Mesothelial cell of epicardium (in vitro differentiated cells): ENCODE measurements at regions not wholly inside any gene's neighbourhood (a gene's known extent, or its start where the extent isn't known, plus 50 kb on each side); places are given as distances from the start of the nearest gene placed in this dataset.

Experiments
- DNase-seq, 2 experiments: peaks; one replicate each; pipeline ENCODE4 v3.0.0; 2021; ENCODE audit warnings: low spot score in 2 of 2; ENCODE audit not compliant: unreplicated experiment in 2 of 2
- H3K27ac Mint-ChIP-seq: 2 replicates; pipeline ENCODE4 v1.8.0; 2021; ENCODE audit warnings: mixed read lengths
- H3K27me3 Mint-ChIP-seq: 2 replicates; pipeline ENCODE4 v1.8.0; 2021; ENCODE audit warnings: low read depth, mixed read lengths
- H3K36me3 Mint-ChIP-seq: 2 replicates; pipeline ENCODE4 v1.8.0; 2021; ENCODE audit warnings: mixed read lengths
- H3K4me1 Mint-ChIP-seq: 2 replicates; pipeline ENCODE4 v1.8.0; 2021; ENCODE audit warnings: mixed read lengths
- H3K4me3 Mint-ChIP-seq: 2 replicates; pipeline ENCODE4 v1.8.0; 2021; ENCODE audit warnings: mild to moderate bottlenecking, moderate library complexity, mixed read lengths
- H3K9me3 Mint-ChIP-seq: 2 replicates; pipeline ENCODE4 v1.8.0; 2021; ENCODE audit warnings: mixed read lengths
- CTCF ChIP-seq: fragments of 200-600 bp; sonication (generic); IDR thresholded peaks from one replicate; pipeline ENCODE4 v1.5.0; 2021; ENCODE audit warnings: antibody characterized with exemption; ENCODE audit not compliant: unreplicated experiment

GRCh38 chr12:67202011-67202677 is 67.0 kb upstream of the CAND1 start:
- Mint-ChIP-seq H3K36me3 (no peaks in the 10 kb centered on the region), H3K27ac (no peak overlapping the region), H3K27me3 (peaks cover 43% of the 10 kb centered on the region), H3K9me3 (no peaks in the 10 kb centered on the region), H3K4me1 (no peaks in the 10 kb centered on the region), H3K4me3 (no peak overlapping the region)
- no peak for TF ChIP-seq CTCF
- no peak for DNase-seq

DNA sequence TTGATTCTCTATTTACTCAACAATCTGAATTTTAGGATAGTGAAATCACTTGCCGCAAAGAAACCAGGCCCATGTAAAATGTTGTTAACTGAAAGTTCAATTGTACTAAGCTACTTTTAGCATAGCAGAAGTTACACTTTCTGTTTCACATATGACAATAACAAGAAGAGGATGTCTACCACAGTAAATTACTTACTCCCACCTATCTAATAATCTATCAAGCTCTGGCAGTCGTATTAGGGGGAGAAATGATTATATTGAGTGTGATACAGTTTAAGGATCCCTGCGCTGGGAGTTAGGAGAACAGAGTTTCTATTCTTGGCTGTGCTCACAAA is 66.5 kb upstream of the CAND1 start:
- TF ChIP-seq CTCF: no peak
- Mint-ChIP-seq H3K36me3 (no peaks in the 10 kb centered on the region), H3K4me3 (no peak overlapping the region), H3K27me3 (peaks cover 39% of the 10 kb centered on the region), H3K9me3 (no peaks in the 10 kb centered on the region), H3K27ac (no peak overlapping the region), H3K4me1 (no peaks in the 10 kb centered on the region)
- no peak for DNase-seq

DNA sequence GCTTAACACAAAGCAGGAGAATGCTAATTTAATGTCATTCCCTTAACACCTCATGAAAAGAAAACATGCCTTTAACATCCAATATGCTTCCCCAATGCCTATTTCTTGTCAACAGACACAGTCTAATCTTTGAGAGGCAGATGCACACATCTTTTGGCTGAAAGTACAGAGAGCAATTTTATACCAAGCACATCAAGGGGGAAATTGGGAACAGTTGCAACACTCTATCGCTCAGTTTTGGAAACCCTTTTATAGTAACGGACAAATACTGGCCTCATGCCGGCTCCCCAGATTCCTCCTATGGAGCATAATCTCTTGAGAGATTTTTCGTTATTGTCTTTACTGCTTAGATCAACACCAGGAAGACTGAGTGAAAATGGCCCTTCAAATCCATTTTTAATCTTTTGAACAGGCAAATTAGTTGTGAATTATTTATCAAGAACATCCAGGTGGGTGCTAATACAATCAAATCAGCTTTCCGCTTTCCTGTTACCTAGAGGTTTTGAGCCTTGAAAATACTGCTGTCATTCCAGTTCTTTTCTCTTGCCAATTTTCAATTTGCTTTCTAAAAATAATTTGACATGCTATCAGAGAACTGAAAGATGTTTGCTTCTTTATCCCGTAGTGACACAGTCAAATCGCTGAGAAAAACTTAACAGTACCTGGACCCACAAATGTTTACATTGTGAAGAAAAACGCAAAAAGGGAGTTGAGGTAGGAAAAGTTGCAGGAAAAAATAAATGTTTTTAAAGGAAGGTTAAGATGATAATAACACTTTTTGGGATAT is 60.7 kb upstream of the CAND1 start:
- DNase-seq: no peak
- no peak overlapping the region for H3K4me3 Mint-ChIP-seq
- H3K4me1 Mint-ChIP-seq: no peaks in the 10 kb centered on the region
- peaks cover 43% of the 10 kb centered on the region for H3K27me3 Mint-ChIP-seq
- no peak overlapping the region for H3K27ac Mint-ChIP-seq
- no peaks in the 10 kb centered on the region for H3K9me3 Mint-ChIP-seq
- no peaks in the 10 kb centered on the region for H3K36me3 Mint-ChIP-seq
- no peak for TF ChIP-seq CTCF

DNA sequence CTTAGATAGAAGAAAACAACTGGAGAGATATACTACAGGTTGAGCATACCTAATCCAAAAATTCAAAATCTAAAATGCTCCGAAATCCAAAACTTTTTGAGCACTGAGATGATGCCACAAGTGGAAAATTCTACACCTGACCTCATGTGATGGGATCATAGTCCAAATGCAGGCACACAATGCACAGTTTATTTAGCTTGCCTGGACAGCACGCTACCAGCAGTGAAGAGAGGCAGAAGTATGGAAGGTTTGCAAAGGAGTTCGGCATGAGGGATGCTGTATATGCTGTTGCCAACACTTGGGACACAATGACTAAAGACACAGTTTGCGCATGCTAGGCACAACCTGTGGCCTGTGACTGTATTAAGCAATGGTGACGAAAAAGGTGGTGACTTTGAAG is 58.1 kb upstream of the CAND1 start:
- no peak overlapping the region for H3K27ac Mint-ChIP-seq
- no peaks in the 10 kb centered on the region for H3K9me3 Mint-ChIP-seq

DNA sequence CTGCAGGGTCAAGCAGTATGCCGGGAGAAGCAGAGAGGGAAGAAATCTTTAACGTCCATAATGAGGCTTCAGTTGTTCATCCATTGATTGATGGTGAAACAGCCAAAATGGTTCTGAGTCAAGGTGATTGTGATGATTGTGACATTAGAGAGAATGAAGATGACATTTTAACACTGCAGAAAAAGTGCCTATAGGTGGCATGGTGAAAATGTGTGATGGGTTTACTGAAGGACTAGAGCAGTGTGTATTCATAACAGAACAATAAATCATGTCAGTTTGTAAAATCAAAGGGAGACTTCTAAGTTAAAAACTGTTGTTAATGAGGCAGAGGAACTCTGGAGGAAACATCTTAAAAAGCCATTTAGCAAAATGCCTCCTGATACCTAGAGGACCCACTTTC is 57.7 kb upstream of the CAND1 start:
- no peaks in the 10 kb centered on the region for H3K36me3 Mint-ChIP-seq
- H3K9me3 Mint-ChIP-seq: no peaks in the 10 kb centered on the region
- no peak for TF ChIP-seq CTCF
- peaks cover 48% of the 10 kb centered on the region for H3K27me3 Mint-ChIP-seq
- no peaks in the 10 kb centered on the region for H3K4me1 Mint-ChIP-seq
- no peak overlapping the region for H3K4me3 Mint-ChIP-seq
- no peak overlapping the region for H3K27ac Mint-ChIP-seq
- no peak for DNase-seq

More for the DNA sequence above, 58.1 kb upstream of the CAND1 start:
- no peak for DNase-seq
- TF ChIP-seq CTCF: no peak
- H3K4me3 Mint-ChIP-seq: no peak overlapping the region
- no peaks in the 10 kb centered on the region for H3K4me1 Mint-ChIP-seq
- no peaks in the 10 kb centered on the region for H3K36me3 Mint-ChIP-seq
- peaks cover 48% of the 10 kb centered on the region for H3K27me3 Mint-ChIP-seq
